CD14-positive monocyte (primary cell): ENCODE measurements at regions not wholly inside any gene's neighbourhood (a gene's known extent, or its start where the extent isn't known, plus 50 kb on each side); places are given as distances from the start of the nearest gene placed in this dataset.

Experiments used
- DNase-seq, 3 donors: peaks; one replicate each; pipeline ENCODE4 v3.0.0-alpha.2; 2011 to 2022
- H2AFZ ChIP-seq: 2 replicates; pipeline ENCODE4 v1.6.0; 2012; ENCODE audit warnings: mild to moderate bottlenecking, low read depth, low read length, inconsistent platforms; ENCODE audit not compliant: insufficient read depth, poor library complexity, severe bottlenecking
- H3K27ac ChIP-seq, 2 donors: 1 replicate in 1 of 2; 2 replicates in 1 of 2; pipeline ENCODE4 v1.5.1; 2012 to 2013; ENCODE audit warnings: low read length in 2 of 2, control low read depth in 1 of 2, inconsistent platforms in 1 of 2, low read depth in 1 of 2, mild to moderate bottlenecking in 1 of 2
- H3K27me3 ChIP-seq, 2 donors: one replicate each; pipeline versions ENCODE4 v1.6.0 to v1.6.1; 2011 to 2013; ENCODE audit warnings: low read length in 2 of 2; ENCODE audit not compliant: control insufficient read depth in 2 of 2, insufficient read depth in 2 of 2
- H3K36me3 ChIP-seq, 2 donors: replicated peaks in 1 of 2; 1 replicate in 1 of 2; 2 replicates in 1 of 2; pipeline versions ENCODE4 v1.5.1 to v1.6.1; 2012 to 2013; ENCODE audit warnings: low read length in 2 of 2, control low read depth in 1 of 2, inconsistent platforms in 1 of 2, mild to moderate bottlenecking in 1 of 2; ENCODE audit not compliant: insufficient read depth in 2 of 2, control insufficient read depth in 1 of 2
- H3K4me1 ChIP-seq, 2 donors: 1 replicate in 1 of 2; 2 replicates in 1 of 2; pipeline versions ENCODE4 v1.5.1 to v1.6.1; 2012 to 2013; ENCODE audit warnings: low read length in 2 of 2, control low read depth in 1 of 2, inconsistent platforms in 1 of 2, mild to moderate bottlenecking in 1 of 2, moderate library complexity in 1 of 2; ENCODE audit not compliant: insufficient read depth in 2 of 2, control insufficient read depth in 1 of 2
- H3K4me2 ChIP-seq: replicated peaks from 2 replicates; pipeline ENCODE3; 2012; ENCODE audit warnings: low read length, moderate library complexity, mild to moderate bottlenecking; ENCODE audit not compliant: poor library complexity, severe bottlenecking; ENCODE audit errors: extremely low read depth
- H3K4me3 ChIP-seq, 3 experiments: fragments of 200-600 bp in 1 of 3; sonication (generic) in 1 of 3; replicated peaks in 1 of 3; 1 replicate in 2 of 3; 2 replicates in 1 of 3; pipeline ENCODE4 v1.5.1; 2011 to 2013; ENCODE audit warnings: low read length in 3 of 3, mild to moderate bottlenecking in 3 of 3, control low read depth in 2 of 3, low read depth in 2 of 3, inconsistent platforms in 1 of 3, moderate library complexity in 1 of 3
- H3K79me2 ChIP-seq: 2 replicates; pipeline ENCODE4 v1.6.0; 2012; ENCODE audit warnings: mild to moderate bottlenecking, control low read depth, inconsistent platforms, low read length, moderate library complexity; ENCODE audit not compliant: insufficient read depth
- H3K9ac ChIP-seq: 2 replicates; pipeline ENCODE4 v1.6.0; 2017; ENCODE audit warnings: low read length, mild to moderate bottlenecking; ENCODE audit not compliant: insufficient read depth, poor library complexity, severe bottlenecking
- H3K9me3 ChIP-seq, 2 donors: replicated peaks in 1 of 2; 1 replicate in 1 of 2; 2 replicates in 1 of 2; pipeline versions ENCODE4 v1.5.1 to v1.6.1; 2012 to 2013; ENCODE audit warnings: low read length in 2 of 2, control low read depth in 1 of 2; ENCODE audit not compliant: control insufficient read depth in 1 of 2, insufficient read depth in 1 of 2
- H4K20me1 ChIP-seq: 2 replicates; pipeline ENCODE4 v1.6.0; 2012; ENCODE audit warnings: mild to moderate bottlenecking, low read length, control low read depth, moderate library complexity; ENCODE audit not compliant: insufficient read depth
- H3K27ac Mint-ChIP-seq, 7 donors: one replicate each; pipeline ENCODE4 v1.8.0; 2020; ENCODE audit warnings: mild to moderate bottlenecking in 7 of 7, mixed read lengths in 7 of 7, moderate library complexity in 6 of 7, inconsistent platforms in 2 of 7
- H3K27me3 Mint-ChIP-seq, 3 donors: one replicate each; pipeline ENCODE4 v1.8.0; 2021 to 2022; ENCODE audit warnings: low read depth in 3 of 3, mild to moderate bottlenecking in 3 of 3, mixed read lengths in 3 of 3, moderate library complexity in 3 of 3, inconsistent platforms in 1 of 3
- H3K36me3 Mint-ChIP-seq, 2 donors: one replicate each; pipeline ENCODE4 v1.8.0; 2020; ENCODE audit warnings: mixed read lengths in 2 of 2, inconsistent platforms in 1 of 2, mild to moderate bottlenecking in 1 of 2
- H3K4me1 Mint-ChIP-seq: one replicate; pipeline ENCODE4 v1.8.0; 2020; ENCODE audit warnings: mild to moderate bottlenecking, mixed read lengths
- H3K4me3 Mint-ChIP-seq, 2 donors: one replicate each; pipeline ENCODE4 v1.8.0; 2020; ENCODE audit warnings: mild to moderate bottlenecking in 2 of 2, mixed read lengths in 2 of 2, moderate library complexity in 1 of 2
- H3K9me3 Mint-ChIP-seq, 7 donors: one replicate each; pipeline ENCODE4 v1.8.0; 2020 to 2022; ENCODE audit warnings: mixed read lengths in 7 of 7, mild to moderate bottlenecking in 6 of 7, moderate library complexity in 6 of 7, inconsistent platforms in 2 of 7
- CTCF ChIP-seq: fragments of 200-600 bp; IDR thresholded peaks from one replicate; pipeline ENCODE4 v1.8.0; 2022; ENCODE audit warnings: antibody characterized with exemption, mild to moderate bottlenecking
- WGBS: methylation state at CpG from one replicate; pipeline ENCODE4 v1.1.5; 2013; ENCODE audit warnings: missing lambda C conversion rate; ENCODE audit not compliant: insufficient coverage; 5-methylcytosine and 5-hydroxymethylcytosine counted together
- intact Hi-C, 2 donors: fragments of 100-400 bp; cut with micrococcal nuclease; formaldehyde crosslinking; loops; one replicate each; pipeline versions ENCODE4 v1.15.0 to v1.15.1; 2023

DNA sequence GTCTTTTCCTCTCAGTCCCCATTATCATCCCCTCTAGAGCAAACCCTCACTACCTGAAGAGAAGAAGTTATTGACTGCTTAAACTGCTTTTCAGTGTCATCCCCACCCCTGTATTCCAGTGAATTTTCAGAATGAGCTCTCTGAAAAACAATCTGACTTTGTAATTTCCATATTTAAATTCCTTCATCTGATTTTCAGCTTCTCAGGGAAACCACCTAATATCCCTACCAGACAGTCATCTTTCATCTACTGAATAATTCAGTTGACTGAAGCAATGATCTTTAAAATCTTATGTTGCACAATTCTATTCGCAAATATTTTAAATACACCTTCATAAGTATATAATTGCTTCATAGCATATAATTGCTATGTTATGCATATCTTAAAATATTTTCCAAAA lies 258.7 kb downstream of the HTR1B start:
- Histone ChIP-seq H4K20me1 (no peaks in the 10 kb centered on the region), H3K9me3 (peaks cover 4 to 10% of the 10 kb centered on the region in 2 donors), H2AFZ (no peak overlapping the region), H3K4me3 (no peak overlapping the region), H3K79me2 (no peaks in the 10 kb centered on the region), H3K4me1 (no peaks in the 10 kb centered on the region), H3K4me2 (no peak overlapping the region), H3K9ac (no peak overlapping the region), H3K27me3 (no peaks in the 10 kb centered on the region), H3K36me3 (no peaks in the 10 kb centered on the region), H3K27ac (no peak overlapping the region)
- no CpG with 5 or more reads among the region's 1 CpG for WGBS
- no peak for DNase-seq
- H3K27me3 Mint-ChIP-seq, result peaks cover 0 to 2% (median 0%) of the 10 kb centered on the region in 3 donors
- intact Hi-C loops, result no loop called here
- H3K4me3 Mint-ChIP-seq, result no peak overlapping the region
- no peaks in the 10 kb centered on the region for H3K36me3 Mint-ChIP-seq
- no peak for TF ChIP-seq CTCF
- H3K27ac Mint-ChIP-seq, result no peak overlapping the region
- H3K9me3 Mint-ChIP-seq, result peaks cover 2 to 16% (median 8%) of the 10 kb centered on the region in 7 donors
- no peaks in the 10 kb centered on the region for H3K4me1 Mint-ChIP-seq

DNA sequence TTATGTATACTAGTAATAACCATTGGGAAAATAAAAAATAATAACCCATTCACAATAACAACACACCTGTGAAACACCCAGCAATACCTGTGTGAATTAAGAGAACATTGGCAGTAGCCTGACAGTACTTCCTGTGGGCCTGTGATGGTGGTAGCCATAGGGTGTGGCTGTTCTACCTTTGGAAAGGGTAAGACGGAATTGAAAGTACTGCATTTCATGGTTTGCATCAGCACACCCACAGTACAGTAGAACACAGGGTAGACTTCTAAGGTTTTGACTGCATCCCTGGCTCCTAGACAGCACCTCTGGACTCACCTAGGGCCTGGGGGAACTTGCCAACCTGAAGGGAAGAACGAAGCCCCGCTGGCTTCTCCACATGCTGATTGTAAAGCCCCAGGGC lies 279.8 kb downstream of the HTR1B start:
- no peaks in the 10 kb centered on the region for H3K79me2 ChIP-seq
- H3K36me3 Mint-ChIP-seq, result no peaks in the 10 kb centered on the region
- no peaks in the 10 kb centered on the region for H3K36me3 ChIP-seq
- no peaks in the 10 kb centered on the region for H3K4me1 ChIP-seq
- H3K27me3 ChIP-seq, result no peaks in the 10 kb centered on the region
- H3K27ac ChIP-seq, result no peak overlapping the region
- intact Hi-C loops, result no loop called here
- H3K4me3 Mint-ChIP-seq, result no peak overlapping the region
- DNase-seq, result no peak
- H3K4me1 Mint-ChIP-seq, result no peaks in the 10 kb centered on the region
- peaks cover 3 to 14% (median 7%) of the 10 kb centered on the region in 7 donors for H3K9me3 Mint-ChIP-seq
- H4K20me1 ChIP-seq, result no peaks in the 10 kb centered on the region
- no peak overlapping the region for H3K9ac ChIP-seq
- peaks cover 3 to 7% of the 10 kb centered on the region in 2 donors for H3K9me3 ChIP-seq
- H2AFZ ChIP-seq, result no peak overlapping the region
- TF ChIP-seq CTCF, result no peak
- H3K27me3 Mint-ChIP-seq, result no peaks in the 10 kb centered on the region
- H3K27ac Mint-ChIP-seq, result peak overlapping the region in 1 of 7 donors; percentile 11
- H3K4me3 ChIP-seq, result no peak overlapping the region
- no peak overlapping the region for H3K4me2 ChIP-seq
- WGBS, result 93% methylated on average over 3 of the region's 3 CpGs
